CD14-positive monocyte (primary cell): ENCODE measurements at regions not wholly inside any gene's neighbourhood (a gene's known extent, or its start where the extent isn't known, plus 50 kb on each side); places are given as distances from the start of the nearest gene placed in this dataset.

ENCODE experiments used
- DNase-seq, 3 donors: peaks; one replicate each; pipeline ENCODE4 v3.0.0-alpha.2; 2011 to 2022
- H2AFZ ChIP-seq: 2 replicates; pipeline ENCODE4 v1.6.0; 2012; ENCODE audit warnings: mild to moderate bottlenecking, low read depth, low read length, inconsistent platforms; ENCODE audit not compliant: insufficient read depth, poor library complexity, severe bottlenecking
- H3K27ac ChIP-seq, 2 donors: 1 replicate in 1 of 2; 2 replicates in 1 of 2; pipeline ENCODE4 v1.5.1; 2012 to 2013; ENCODE audit warnings: low read length in 2 of 2, control low read depth in 1 of 2, inconsistent platforms in 1 of 2, low read depth in 1 of 2, mild to moderate bottlenecking in 1 of 2
- H3K27me3 ChIP-seq, 2 donors: one replicate each; pipeline versions ENCODE4 v1.6.0 to v1.6.1; 2011 to 2013; ENCODE audit warnings: low read length in 2 of 2; ENCODE audit not compliant: control insufficient read depth in 2 of 2, insufficient read depth in 2 of 2
- H3K36me3 ChIP-seq, 2 donors: replicated peaks in 1 of 2; 1 replicate in 1 of 2; 2 replicates in 1 of 2; pipeline versions ENCODE4 v1.5.1 to v1.6.1; 2012 to 2013; ENCODE audit warnings: low read length in 2 of 2, control low read depth in 1 of 2, inconsistent platforms in 1 of 2, mild to moderate bottlenecking in 1 of 2; ENCODE audit not compliant: insufficient read depth in 2 of 2, control insufficient read depth in 1 of 2
- H3K4me1 ChIP-seq, 2 donors: 1 replicate in 1 of 2; 2 replicates in 1 of 2; pipeline versions ENCODE4 v1.5.1 to v1.6.1; 2012 to 2013; ENCODE audit warnings: low read length in 2 of 2, control low read depth in 1 of 2, inconsistent platforms in 1 of 2, mild to moderate bottlenecking in 1 of 2, moderate library complexity in 1 of 2; ENCODE audit not compliant: insufficient read depth in 2 of 2, control insufficient read depth in 1 of 2
- H3K4me2 ChIP-seq: replicated peaks from 2 replicates; pipeline ENCODE3; 2012; ENCODE audit warnings: low read length, moderate library complexity, mild to moderate bottlenecking; ENCODE audit not compliant: poor library complexity, severe bottlenecking; ENCODE audit errors: extremely low read depth
- H3K4me3 ChIP-seq, 3 experiments: fragments of 200-600 bp in 1 of 3; sonication (generic) in 1 of 3; replicated peaks in 1 of 3; 1 replicate in 2 of 3; 2 replicates in 1 of 3; pipeline ENCODE4 v1.5.1; 2011 to 2013; ENCODE audit warnings: low read length in 3 of 3, mild to moderate bottlenecking in 3 of 3, control low read depth in 2 of 3, low read depth in 2 of 3, inconsistent platforms in 1 of 3, moderate library complexity in 1 of 3
- H3K79me2 ChIP-seq: 2 replicates; pipeline ENCODE4 v1.6.0; 2012; ENCODE audit warnings: mild to moderate bottlenecking, control low read depth, inconsistent platforms, low read length, moderate library complexity; ENCODE audit not compliant: insufficient read depth
- H3K9ac ChIP-seq: 2 replicates; pipeline ENCODE4 v1.6.0; 2017; ENCODE audit warnings: low read length, mild to moderate bottlenecking; ENCODE audit not compliant: insufficient read depth, poor library complexity, severe bottlenecking
- H3K9me3 ChIP-seq, 2 donors: replicated peaks in 1 of 2; 1 replicate in 1 of 2; 2 replicates in 1 of 2; pipeline versions ENCODE4 v1.5.1 to v1.6.1; 2012 to 2013; ENCODE audit warnings: low read length in 2 of 2, control low read depth in 1 of 2; ENCODE audit not compliant: control insufficient read depth in 1 of 2, insufficient read depth in 1 of 2
- H4K20me1 ChIP-seq: 2 replicates; pipeline ENCODE4 v1.6.0; 2012; ENCODE audit warnings: mild to moderate bottlenecking, low read length, control low read depth, moderate library complexity; ENCODE audit not compliant: insufficient read depth
- H3K27ac Mint-ChIP-seq, 7 donors: one replicate each; pipeline ENCODE4 v1.8.0; 2020; ENCODE audit warnings: mild to moderate bottlenecking in 7 of 7, mixed read lengths in 7 of 7, moderate library complexity in 6 of 7, inconsistent platforms in 2 of 7
- H3K27me3 Mint-ChIP-seq, 3 donors: one replicate each; pipeline ENCODE4 v1.8.0; 2021 to 2022; ENCODE audit warnings: low read depth in 3 of 3, mild to moderate bottlenecking in 3 of 3, mixed read lengths in 3 of 3, moderate library complexity in 3 of 3, inconsistent platforms in 1 of 3
- H3K36me3 Mint-ChIP-seq, 2 donors: one replicate each; pipeline ENCODE4 v1.8.0; 2020; ENCODE audit warnings: mixed read lengths in 2 of 2, inconsistent platforms in 1 of 2, mild to moderate bottlenecking in 1 of 2
- H3K4me1 Mint-ChIP-seq: one replicate; pipeline ENCODE4 v1.8.0; 2020; ENCODE audit warnings: mild to moderate bottlenecking, mixed read lengths
- H3K4me3 Mint-ChIP-seq, 2 donors: one replicate each; pipeline ENCODE4 v1.8.0; 2020; ENCODE audit warnings: mild to moderate bottlenecking in 2 of 2, mixed read lengths in 2 of 2, moderate library complexity in 1 of 2
- H3K9me3 Mint-ChIP-seq, 7 donors: one replicate each; pipeline ENCODE4 v1.8.0; 2020 to 2022; ENCODE audit warnings: mixed read lengths in 7 of 7, mild to moderate bottlenecking in 6 of 7, moderate library complexity in 6 of 7, inconsistent platforms in 2 of 7
- CTCF ChIP-seq: fragments of 200-600 bp; IDR thresholded peaks from one replicate; pipeline ENCODE4 v1.8.0; 2022; ENCODE audit warnings: antibody characterized with exemption, mild to moderate bottlenecking
- WGBS: methylation state at CpG from one replicate; pipeline ENCODE4 v1.1.5; 2013; ENCODE audit warnings: missing lambda C conversion rate; ENCODE audit not compliant: insufficient coverage; 5-methylcytosine and 5-hydroxymethylcytosine counted together
- intact Hi-C, 2 donors: fragments of 100-400 bp; cut with micrococcal nuclease; formaldehyde crosslinking; loops; one replicate each; pipeline versions ENCODE4 v1.15.0 to v1.15.1; 2023

GRCh38 chr18:41644466-41644865, 310.6 kb upstream of the PIK3C3 start:
- DNase-seq, result no peak
- Histone ChIP-seq H3K9ac (no peak overlapping the region), H3K27me3 (no peaks in the 10 kb centered on the region), H3K36me3 (no peaks in the 10 kb centered on the region), H3K9me3 (no peaks in the 10 kb centered on the region), H3K4me3 (no peak overlapping the region), H3K4me2 (no peak overlapping the region), H4K20me1 (no peaks in the 10 kb centered on the region), H2AFZ (no peak overlapping the region), H3K27ac (no peak overlapping the region), H3K79me2 (no peaks in the 10 kb centered on the region), H3K4me1 (no peaks in the 10 kb centered on the region)
- no peaks in the 10 kb centered on the region for H3K27me3 Mint-ChIP-seq
- no peak overlapping the region for H3K27ac Mint-ChIP-seq
- no peak for TF ChIP-seq CTCF
- H3K4me1 Mint-ChIP-seq, result no peaks in the 10 kb centered on the region
- no peak overlapping the region for H3K4me3 Mint-ChIP-seq
- H3K36me3 Mint-ChIP-seq, result no peaks in the 10 kb centered on the region
- WGBS, result 0% methylated on average over 1 of the region's 1 CpG
- peaks cover 0 to 3% (median 0%) of the 10 kb centered on the region in 7 donors for H3K9me3 Mint-ChIP-seq
- intact Hi-C loops, result no loop called here

- TF ChIP-seq CTCF, result no peak
- Mint-ChIP-seq H3K27ac (no peak overlapping the region), H3K27me3 (no peaks in the 10 kb centered on the region), H3K4me1 (no peaks in the 10 kb centered on the region), H3K9me3 (peaks cover 0 to 3% (median 2%) of the 10 kb centered on the region in 7 donors), H3K36me3 (no peaks in the 10 kb centered on the region), H3K4me3 (no peak overlapping the region)
- DNase-seq, result no peak
- no peaks in the 10 kb centered on the region for H4K20me1 ChIP-seq
- no peak overlapping the region for H3K4me2 ChIP-seq
- intact Hi-C loops, result no loop called here
- no peak overlapping the region for H3K27ac ChIP-seq
- H3K4me1 ChIP-seq, result no peaks in the 10 kb centered on the region
- no peaks in the 10 kb centered on the region for H3K36me3 ChIP-seq
- no peak overlapping the region for H3K9ac ChIP-seq
- no peaks in the 10 kb centered on the region for H3K27me3 ChIP-seq
- no CpG with 5 or more reads among the region's 3 CpGs for WGBS
- H3K79me2 ChIP-seq, result no peaks in the 10 kb centered on the region
- H2AFZ ChIP-seq, result no peak overlapping the region
- H3K4me3 ChIP-seq, result no peak overlapping the region
- peaks cover 0 to 4% of the 10 kb centered on the region in 2 donors for H3K9me3 ChIP-seq
Measured at GRCh38 chr18:41643427-41643826, 311.6 kb upstream of the PIK3C3 start.
